CD14-positive monocyte (primary cell): ENCODE measurements at regions not wholly inside any gene's neighbourhood (a gene's known extent, or its start where the extent isn't known, plus 50 kb on each side); places are given as distances from the start of the nearest gene placed in this dataset.

Experiments
- DNase-seq, 3 donors: peaks; one replicate each; pipeline ENCODE4 v3.0.0-alpha.2; 2011 to 2022
- H2AFZ ChIP-seq: 2 replicates; pipeline ENCODE4 v1.6.0; 2012; ENCODE audit warnings: mild to moderate bottlenecking, low read depth, low read length, inconsistent platforms; ENCODE audit not compliant: insufficient read depth, poor library complexity, severe bottlenecking
- H3K27ac ChIP-seq, 2 donors: 1 replicate in 1 of 2; 2 replicates in 1 of 2; pipeline ENCODE4 v1.5.1; 2012 to 2013; ENCODE audit warnings: low read length in 2 of 2, control low read depth in 1 of 2, inconsistent platforms in 1 of 2, low read depth in 1 of 2, mild to moderate bottlenecking in 1 of 2
- H3K27me3 ChIP-seq, 2 donors: one replicate each; pipeline versions ENCODE4 v1.6.0 to v1.6.1; 2011 to 2013; ENCODE audit warnings: low read length in 2 of 2; ENCODE audit not compliant: control insufficient read depth in 2 of 2, insufficient read depth in 2 of 2
- H3K36me3 ChIP-seq, 2 donors: replicated peaks in 1 of 2; 1 replicate in 1 of 2; 2 replicates in 1 of 2; pipeline versions ENCODE4 v1.5.1 to v1.6.1; 2012 to 2013; ENCODE audit warnings: low read length in 2 of 2, control low read depth in 1 of 2, inconsistent platforms in 1 of 2, mild to moderate bottlenecking in 1 of 2; ENCODE audit not compliant: insufficient read depth in 2 of 2, control insufficient read depth in 1 of 2
- H3K4me1 ChIP-seq, 2 donors: 1 replicate in 1 of 2; 2 replicates in 1 of 2; pipeline versions ENCODE4 v1.5.1 to v1.6.1; 2012 to 2013; ENCODE audit warnings: low read length in 2 of 2, control low read depth in 1 of 2, inconsistent platforms in 1 of 2, mild to moderate bottlenecking in 1 of 2, moderate library complexity in 1 of 2; ENCODE audit not compliant: insufficient read depth in 2 of 2, control insufficient read depth in 1 of 2
- H3K4me2 ChIP-seq: replicated peaks from 2 replicates; pipeline ENCODE3; 2012; ENCODE audit warnings: low read length, moderate library complexity, mild to moderate bottlenecking; ENCODE audit not compliant: poor library complexity, severe bottlenecking; ENCODE audit errors: extremely low read depth
- H3K4me3 ChIP-seq, 3 experiments: fragments of 200-600 bp in 1 of 3; sonication (generic) in 1 of 3; replicated peaks in 1 of 3; 1 replicate in 2 of 3; 2 replicates in 1 of 3; pipeline ENCODE4 v1.5.1; 2011 to 2013; ENCODE audit warnings: low read length in 3 of 3, mild to moderate bottlenecking in 3 of 3, control low read depth in 2 of 3, low read depth in 2 of 3, inconsistent platforms in 1 of 3, moderate library complexity in 1 of 3
- H3K79me2 ChIP-seq: 2 replicates; pipeline ENCODE4 v1.6.0; 2012; ENCODE audit warnings: mild to moderate bottlenecking, control low read depth, inconsistent platforms, low read length, moderate library complexity; ENCODE audit not compliant: insufficient read depth
- H3K9ac ChIP-seq: 2 replicates; pipeline ENCODE4 v1.6.0; 2017; ENCODE audit warnings: low read length, mild to moderate bottlenecking; ENCODE audit not compliant: insufficient read depth, poor library complexity, severe bottlenecking
- H3K9me3 ChIP-seq, 2 donors: replicated peaks in 1 of 2; 1 replicate in 1 of 2; 2 replicates in 1 of 2; pipeline versions ENCODE4 v1.5.1 to v1.6.1; 2012 to 2013; ENCODE audit warnings: low read length in 2 of 2, control low read depth in 1 of 2; ENCODE audit not compliant: control insufficient read depth in 1 of 2, insufficient read depth in 1 of 2
- H4K20me1 ChIP-seq: 2 replicates; pipeline ENCODE4 v1.6.0; 2012; ENCODE audit warnings: mild to moderate bottlenecking, low read length, control low read depth, moderate library complexity; ENCODE audit not compliant: insufficient read depth
- H3K27ac Mint-ChIP-seq, 7 donors: one replicate each; pipeline ENCODE4 v1.8.0; 2020; ENCODE audit warnings: mild to moderate bottlenecking in 7 of 7, mixed read lengths in 7 of 7, moderate library complexity in 6 of 7, inconsistent platforms in 2 of 7
- H3K27me3 Mint-ChIP-seq, 3 donors: one replicate each; pipeline ENCODE4 v1.8.0; 2021 to 2022; ENCODE audit warnings: low read depth in 3 of 3, mild to moderate bottlenecking in 3 of 3, mixed read lengths in 3 of 3, moderate library complexity in 3 of 3, inconsistent platforms in 1 of 3
- H3K36me3 Mint-ChIP-seq, 2 donors: one replicate each; pipeline ENCODE4 v1.8.0; 2020; ENCODE audit warnings: mixed read lengths in 2 of 2, inconsistent platforms in 1 of 2, mild to moderate bottlenecking in 1 of 2
- H3K4me1 Mint-ChIP-seq: one replicate; pipeline ENCODE4 v1.8.0; 2020; ENCODE audit warnings: mild to moderate bottlenecking, mixed read lengths
- H3K4me3 Mint-ChIP-seq, 2 donors: one replicate each; pipeline ENCODE4 v1.8.0; 2020; ENCODE audit warnings: mild to moderate bottlenecking in 2 of 2, mixed read lengths in 2 of 2, moderate library complexity in 1 of 2
- H3K9me3 Mint-ChIP-seq, 7 donors: one replicate each; pipeline ENCODE4 v1.8.0; 2020 to 2022; ENCODE audit warnings: mixed read lengths in 7 of 7, mild to moderate bottlenecking in 6 of 7, moderate library complexity in 6 of 7, inconsistent platforms in 2 of 7
- WGBS: methylation state at CpG from one replicate; pipeline ENCODE4 v1.1.5; 2013; ENCODE audit warnings: missing lambda C conversion rate; ENCODE audit not compliant: insufficient coverage; 5-methylcytosine and 5-hydroxymethylcytosine counted together
- intact Hi-C, 2 donors: fragments of 100-400 bp; cut with micrococcal nuclease; formaldehyde crosslinking; loops; one replicate each; pipeline versions ENCODE4 v1.15.0 to v1.15.1; 2023
- TF ChIP-seq, protein P1 (sequence below): fragments of 200-600 bp; IDR thresholded peaks from one replicate; pipeline ENCODE4 v1.8.0; 2022; ENCODE audit warnings: antibody characterized with exemption, mild to moderate bottlenecking

DNA sequence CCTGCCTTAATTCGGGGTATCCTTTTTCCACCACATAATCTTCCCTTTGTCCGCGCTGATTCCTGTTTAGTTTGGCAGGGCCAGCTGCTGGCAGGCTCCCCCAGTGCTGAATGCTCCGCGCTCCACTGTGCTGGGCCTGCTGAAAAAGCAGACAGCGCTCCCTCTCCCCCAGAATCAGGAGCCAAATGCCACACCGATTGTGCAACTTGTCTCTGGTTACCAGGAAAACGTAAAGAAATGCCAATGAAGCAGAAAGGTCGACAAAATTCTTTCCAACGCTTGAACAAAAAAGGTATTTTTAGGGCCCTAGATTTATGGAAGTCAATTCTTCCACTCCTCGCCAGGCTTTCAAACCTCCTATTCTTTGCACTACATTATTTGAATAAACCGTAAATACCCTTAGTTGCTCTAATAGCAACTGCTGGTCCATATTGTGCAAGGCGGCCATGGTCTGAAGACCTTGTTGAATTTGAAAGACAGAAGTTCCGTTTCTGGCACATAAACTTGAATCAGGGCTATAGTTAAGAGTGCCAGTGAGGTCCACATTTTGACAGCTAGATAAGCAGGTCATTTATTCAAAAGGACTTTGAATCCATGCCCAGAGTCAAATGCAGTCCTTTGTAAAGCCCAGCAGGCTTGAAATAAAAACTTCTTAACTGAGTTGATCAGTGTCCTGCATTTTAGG is 206.7 kb upstream of the RFC3 start:
- H3K4me2 ChIP-seq: no peak overlapping the region
- no peaks in the 10 kb centered on the region for H3K36me3 ChIP-seq
- Mint-ChIP-seq H3K4me1 (no peaks in the 10 kb centered on the region), H3K9me3 (peaks cover 3 to 14% (median 10%) of the 10 kb centered on the region in 7 donors), H3K27me3 (peaks cover 1 to 4% (median 2%) of the 10 kb centered on the region in 3 donors), H3K27ac (no peak overlapping the region), H3K4me3 (no peak overlapping the region), H3K36me3 (no peaks in the 10 kb centered on the region)
- no peak overlapping the region for H3K4me3 ChIP-seq
- no peak overlapping the region for H3K27ac ChIP-seq
- DNase-seq: no peak
- H4K20me1 ChIP-seq: no peaks in the 10 kb centered on the region
- H3K9me3 ChIP-seq: peaks cover 0 to 8% of the 10 kb centered on the region in 2 donors
- H3K9ac ChIP-seq: no peak overlapping the region
- 94% methylated on average over 11 of the region's 14 CpGs for WGBS
- no peaks in the 10 kb centered on the region for H3K4me1 ChIP-seq
- H2AFZ ChIP-seq: no peak overlapping the region
- no peaks in the 10 kb centered on the region for H3K27me3 ChIP-seq
- TF ChIP-seq, protein P1, sequence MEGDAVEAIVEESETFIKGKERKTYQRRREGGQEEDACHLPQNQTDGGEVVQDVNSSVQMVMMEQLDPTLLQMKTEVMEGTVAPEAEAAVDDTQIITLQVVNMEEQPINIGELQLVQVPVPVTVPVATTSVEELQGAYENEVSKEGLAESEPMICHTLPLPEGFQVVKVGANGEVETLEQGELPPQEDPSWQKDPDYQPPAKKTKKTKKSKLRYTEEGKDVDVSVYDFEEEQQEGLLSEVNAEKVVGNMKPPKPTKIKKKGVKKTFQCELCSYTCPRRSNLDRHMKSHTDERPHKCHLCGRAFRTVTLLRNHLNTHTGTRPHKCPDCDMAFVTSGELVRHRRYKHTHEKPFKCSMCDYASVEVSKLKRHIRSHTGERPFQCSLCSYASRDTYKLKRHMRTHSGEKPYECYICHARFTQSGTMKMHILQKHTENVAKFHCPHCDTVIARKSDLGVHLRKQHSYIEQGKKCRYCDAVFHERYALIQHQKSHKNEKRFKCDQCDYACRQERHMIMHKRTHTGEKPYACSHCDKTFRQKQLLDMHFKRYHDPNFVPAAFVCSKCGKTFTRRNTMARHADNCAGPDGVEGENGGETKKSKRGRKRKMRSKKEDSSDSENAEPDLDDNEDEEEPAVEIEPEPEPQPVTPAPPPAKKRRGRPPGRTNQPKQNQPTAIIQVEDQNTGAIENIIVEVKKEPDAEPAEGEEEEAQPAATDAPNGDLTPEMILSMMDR: no peak
- intact Hi-C loops: no loop called here
- no peaks in the 10 kb centered on the region for H3K79me2 ChIP-seq

DNA sequence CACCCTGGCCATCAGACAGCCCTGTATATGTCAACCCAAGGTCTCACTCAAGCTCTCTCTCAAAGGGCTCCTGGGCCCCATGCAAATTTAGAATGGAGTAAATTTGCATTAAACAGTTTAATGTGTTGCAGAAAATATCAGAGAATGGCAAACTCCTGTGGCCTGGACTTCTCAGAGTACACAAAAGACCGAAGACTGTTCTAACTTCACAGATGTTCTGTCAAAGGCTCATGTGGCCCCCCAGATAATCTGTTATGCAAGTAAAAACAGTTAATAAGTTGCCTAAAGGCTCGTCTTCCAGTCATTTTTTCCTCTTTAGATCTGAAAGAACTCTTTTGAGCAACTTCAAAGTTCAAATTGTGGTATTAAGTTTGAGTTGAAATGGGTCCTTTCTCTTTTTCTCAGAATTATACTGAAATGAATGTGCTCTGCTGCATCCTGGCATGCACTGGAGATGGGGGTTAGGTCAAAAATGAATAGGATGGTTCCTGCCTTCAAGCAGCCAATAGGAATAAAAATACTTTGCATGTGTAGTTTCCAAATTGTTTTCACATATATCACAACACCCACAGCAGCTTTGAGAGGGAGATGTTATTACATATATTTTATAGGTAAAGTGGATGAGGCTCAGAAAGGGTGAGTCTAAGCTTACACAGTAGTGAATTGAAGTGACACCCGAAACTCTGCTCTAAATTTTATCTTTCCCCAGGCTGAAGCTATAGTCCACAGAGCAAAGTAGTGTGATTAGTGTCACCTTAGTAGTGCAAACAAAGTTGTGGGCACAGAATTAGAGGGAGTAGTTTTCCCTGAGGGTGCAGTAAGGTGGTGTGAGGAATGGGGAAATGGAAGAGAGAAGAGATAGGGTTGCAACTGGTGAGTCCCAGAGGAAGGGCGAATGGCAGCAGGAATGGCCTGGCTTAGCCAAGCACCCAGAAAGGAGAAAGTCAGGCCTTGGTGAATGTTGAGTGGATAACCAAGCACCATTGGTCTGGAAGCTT is 205.0 kb upstream of the RFC3 start:
- H3K36me3 Mint-ChIP-seq: no peaks in the 10 kb centered on the region
- no peaks in the 10 kb centered on the region for H3K27me3 ChIP-seq
- intact Hi-C loops: no loop called here
- peaks cover 3 to 16% (median 10%) of the 10 kb centered on the region in 7 donors for H3K9me3 Mint-ChIP-seq
- H3K4me2 ChIP-seq: no peak overlapping the region
- H3K79me2 ChIP-seq: no peaks in the 10 kb centered on the region
- peaks cover 1 to 4% (median 2%) of the 10 kb centered on the region in 3 donors for H3K27me3 Mint-ChIP-seq
- no peak for DNase-seq
- H3K4me1 ChIP-seq: no peaks in the 10 kb centered on the region
- no peak overlapping the region for H3K4me3 Mint-ChIP-seq
- no peaks in the 10 kb centered on the region for H4K20me1 ChIP-seq
- H2AFZ ChIP-seq: no peak overlapping the region
- H3K4me1 Mint-ChIP-seq: no peaks in the 10 kb centered on the region
- H3K9me3 ChIP-seq: peaks cover 0 to 8% of the 10 kb centered on the region in 2 donors
- TF ChIP-seq, protein P1: no peak
- no peaks in the 10 kb centered on the region for H3K36me3 ChIP-seq
- no peak overlapping the region for H3K4me3 ChIP-seq
- H3K27ac ChIP-seq: no peak overlapping the region
- WGBS: 100% methylated on average over 2 of the region's 4 CpGs
- no peak overlapping the region for H3K9ac ChIP-seq
- H3K27ac Mint-ChIP-seq: no peak overlapping the region
